Ecto neural progenitor cell (in vitro differentiated cells): ENCODE measurements at regions not wholly inside any gene's neighbourhood (a gene's known extent, or its start where the extent isn't known, plus 50 kb on each side); places are given as distances from the start of the nearest gene placed in this dataset.
"Not testable (repeated sequence)": the region's sequence is repeated elsewhere in the genome, so short reads cannot be mapped to it uniquely, and the experiment has no call there.

Experiments
- DNase-seq: peaks from one replicate; pipeline ENCODE4 v3.0.0-alpha.2; 2018; ENCODE audit warnings: low spot score

GRCh38 chr6:117761610-117762009 is 86.3 kb downstream of the NUS1 start:
- DNase-seq: no peak

GRCh38 chr6:117771403-117771802 is 96.1 kb downstream of the NUS1 start:
- DNase-seq: no peak

GRCh38 chr6:117776441-117776840 is 101.2 kb downstream of the NUS1 start:
- DNase-seq: no peak

GRCh38 chr6:117781550-117781949 is 106.3 kb downstream of the NUS1 start:
- no peak for DNase-seq

GRCh38 chr6:117783279-117783678 is 108.0 kb downstream of the NUS1 start:
- peak; percentile 61 for DNase-seq

GRCh38 chr6:117791012-117791411 is 115.7 kb downstream of the NUS1 start:
- no peak for DNase-seq

- DNase-seq: no peak
These were observed 111.8 kb upstream of the SLC35F1 start for GRCh38 chr6:117795234-117795633.

GRCh38 chr6:117798819-117799218 is 108.2 kb upstream of the SLC35F1 start:
- DNase-seq: not testable (repeated sequence)

- DNase-seq: no peak
These were observed 96.8 kb upstream of the SLC35F1 start for GRCh38 chr6:117810269-117810668.

GRCh38 chr6:117817499-117817898 is 89.6 kb upstream of the SLC35F1 start:
- no peak for DNase-seq

- DNase-seq: no peak
These were observed 89.1 kb upstream of the SLC35F1 start for GRCh38 chr6:117817992-117818391.

- no peak for DNase-seq
These were observed 88.6 kb upstream of the SLC35F1 start for GRCh38 chr6:117818449-117818848.

- DNase-seq: peak; percentile 82
These were observed 77.3 kb upstream of the SLC35F1 start for GRCh38 chr6:117829594-117830319.

GRCh38 chr6:117837261-117837660 is 69.8 kb upstream of the SLC35F1 start:
- no peak for DNase-seq

- DNase-seq: peak; percentile 42
These were observed 66.5 kb upstream of the SLC35F1 start for GRCh38 chr6:117840541-117840983.

GRCh38 chr6:117847912-117848311 is 59.2 kb upstream of the SLC35F1 start:
- no peak for DNase-seq

GRCh38 chr6:117849087-117849486 is 58.0 kb upstream of the SLC35F1 start:
- no peak for DNase-seq
